ENCODE measurements at regions not wholly inside any gene's neighbourhood (a gene's known extent, or its start where the extent isn't known, plus 50 kb on each side); places are given as distances from the start of the nearest gene placed in this dataset.

GRCh38 chr5:148012801-148013200, 51.0 kb upstream of the SPINK5 start:
- DNase-seq (ENCODE audit: low spot score in 2 of 2), result no peak
- no peaks in the 10 kb centered on the region for H3K27me3 ChIP-seq
- H3K4me3 ChIP-seq, result no peak overlapping the region
- no peaks in the 10 kb centered on the region for H3K36me3 ChIP-seq
- intact Hi-C loops (cut with DNase I; ENCODE audit: low total_unique reads), result no loop called here
- no peak overlapping the region for H3K27ac ChIP-seq
- TF ChIP-seq CTCF (IDR thresholded peaks at IDR 0.05) (no peak), POLR2A (IDR thresholded peaks at IDR 0.05) (no peak), POLR2AphosphoS5 (IDR thresholded peaks at IDR 0.05) (no peak)
- H3K4me1 ChIP-seq, result no peaks in the 10 kb centered on the region
- no peaks in the 10 kb centered on the region for H3K9me3 ChIP-seq

GRCh38 chr5:148011398-148012137, 52.2 kb upstream of the SPINK5 start:
- H3K27ac ChIP-seq, result no peak overlapping the region
- no peaks in the 10 kb centered on the region for H3K27me3 ChIP-seq
- no peaks in the 10 kb centered on the region for H3K9me3 ChIP-seq
- H3K36me3 ChIP-seq, result no peaks in the 10 kb centered on the region
- intact Hi-C loops (cut with DNase I; ENCODE audit: low total_unique reads), result no loop called here
- H3K4me3 ChIP-seq, result no peak overlapping the region
- no peaks in the 10 kb centered on the region for H3K4me1 ChIP-seq
- no peak for DNase-seq (ENCODE audit: low spot score in 2 of 2)
- TF ChIP-seq POLR2AphosphoS5 (IDR thresholded peaks at IDR 0.05), result no peak
- TF ChIP-seq CTCF (IDR thresholded peaks at IDR 0.05), result no peak
- no peak for TF ChIP-seq POLR2A (IDR thresholded peaks at IDR 0.05)

GRCh38 chr5:148005788-148006520, 57.8 kb upstream of the SPINK5 start:
- no peak for DNase-seq (ENCODE audit: low spot score in 2 of 2)
- TF ChIP-seq POLR2A (IDR thresholded peaks at IDR 0.05) (no peak), POLR2AphosphoS5 (IDR thresholded peaks at IDR 0.05) (no peak), CTCF (IDR thresholded peaks at IDR 0.05) (no peak)
- no peaks in the 10 kb centered on the region for H3K27me3 ChIP-seq

GRCh38 chr5:148003226-148003625, 60.6 kb upstream of the SPINK5 start:
- no peak for TF ChIP-seq CTCF (IDR thresholded peaks at IDR 0.05)
- TF ChIP-seq POLR2A (IDR thresholded peaks at IDR 0.05), result no peak
- no peak for TF ChIP-seq POLR2AphosphoS5 (IDR thresholded peaks at IDR 0.05)
- no peaks in the 10 kb centered on the region for H3K4me1 ChIP-seq
- H3K4me3 ChIP-seq, result no peak overlapping the region
- intact Hi-C loops (cut with DNase I; ENCODE audit: low total_unique reads), result no loop called here
- no peak overlapping the region for H3K27ac ChIP-seq
- no peaks in the 10 kb centered on the region for H3K36me3 ChIP-seq
- no peaks in the 10 kb centered on the region for H3K27me3 ChIP-seq
- DNase-seq (ENCODE audit: low spot score in 2 of 2), result no peak
- peaks cover 15 to 18% of the 10 kb centered on the region in 2 donors for H3K9me3 ChIP-seq

More at GRCh38 chr5:148005788-148006520, 57.8 kb upstream of the SPINK5 start:
- H3K36me3 ChIP-seq, result no peaks in the 10 kb centered on the region
- H3K4me3 ChIP-seq, result no peak overlapping the region
- intact Hi-C loops (cut with DNase I; ENCODE audit: low total_unique reads), result no loop called here
- H3K27ac ChIP-seq, result no peak overlapping the region
- peaks cover 15 to 16% of the 10 kb centered on the region in 2 donors for H3K9me3 ChIP-seq
- H3K4me1 ChIP-seq, result no peaks in the 10 kb centered on the region

GRCh38 chr5:148002451-148002850, 61.3 kb upstream of the SPINK5 start:
- no peak for TF ChIP-seq POLR2AphosphoS5 (IDR thresholded peaks at IDR 0.05)
- no peak for TF ChIP-seq POLR2A (IDR thresholded peaks at IDR 0.05)
- TF ChIP-seq CTCF (IDR thresholded peaks at IDR 0.05), result no peak
- no peaks in the 10 kb centered on the region for H3K4me1 ChIP-seq
- intact Hi-C loops (cut with DNase I; ENCODE audit: low total_unique reads), result no loop called here
- no peak for DNase-seq (ENCODE audit: low spot score in 2 of 2)
- H3K27ac ChIP-seq, result no peak overlapping the region
- H3K9me3 ChIP-seq, result peaks cover 15 to 18% of the 10 kb centered on the region in 2 donors
- H3K27me3 ChIP-seq, result no peaks in the 10 kb centered on the region
- H3K4me3 ChIP-seq, result no peak overlapping the region
- no peaks in the 10 kb centered on the region for H3K36me3 ChIP-seq
